GM23248 (cell line): ENCODE measurements at regions not wholly inside any gene's neighbourhood (a gene's known extent, or its start where the extent isn't known, plus 50 kb on each side); places are given as distances from the start of the nearest gene placed in this dataset.
"Not testable (repeated sequence)": the region's sequence is repeated elsewhere in the genome, so short reads cannot be mapped to it uniquely, and the experiment has no call there.

Source experiments
- EZH2 ChIP-seq: fragments of 200-600 bp; sonication (generic); IDR thresholded peaks from 2 replicates; pipeline ENCODE4 v1.6.1; 2018; ENCODE audit warnings: antibody characterized with exemption, mild to moderate bottlenecking; ENCODE audit not compliant: insufficient read depth, poor library complexity, severe bottlenecking
- EZH2phosphoT487 ChIP-seq: fragments of 200-600 bp; sonication (generic); IDR thresholded peaks from 2 replicates; pipeline ENCODE4 v1.6.1; 2018; ENCODE audit warnings: antibody characterized with exemption, moderate library complexity, mild to moderate bottlenecking, low read depth; ENCODE audit not compliant: insufficient read depth

DNA sequence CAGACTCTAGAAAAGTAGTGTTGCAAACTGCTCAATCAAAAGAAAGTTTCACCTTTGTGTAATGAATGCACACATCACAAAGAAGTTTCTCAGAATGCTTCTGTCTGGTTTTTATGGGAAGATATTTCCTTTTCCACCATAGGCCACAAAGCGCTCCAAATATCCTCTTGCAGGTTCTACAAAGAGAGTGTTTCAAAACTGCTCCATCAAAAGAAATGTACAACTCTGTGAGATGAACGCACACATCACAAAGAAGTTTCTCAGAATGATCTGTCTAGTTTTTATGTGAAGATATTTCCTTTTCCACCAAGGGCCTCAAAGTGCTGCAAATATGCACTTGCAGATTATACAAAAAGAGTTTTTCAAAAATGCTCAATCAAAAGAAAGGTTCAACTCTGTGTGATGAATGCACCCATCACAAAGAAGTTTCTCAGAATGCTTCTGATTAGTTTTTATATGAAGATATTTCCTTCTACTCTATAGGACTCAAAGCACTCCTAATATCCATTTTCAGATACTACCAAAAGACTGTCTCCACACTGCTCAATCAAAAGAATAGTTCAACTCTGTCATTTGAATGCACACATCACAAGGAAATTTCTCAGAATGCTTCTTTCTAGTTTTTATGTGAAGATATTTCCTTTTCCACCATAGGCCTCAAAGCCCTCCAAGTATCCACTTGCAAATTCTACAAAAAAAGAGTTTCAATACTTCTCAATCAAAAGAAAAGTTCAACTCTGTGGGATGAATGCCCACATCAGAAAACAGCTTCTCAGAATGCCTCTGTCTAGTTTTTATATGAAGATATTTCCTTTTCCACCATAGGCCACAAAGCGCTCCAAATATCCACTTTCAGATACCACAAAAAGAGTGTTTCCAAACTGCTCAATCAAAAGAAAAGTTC is 1371.9 kb upstream of the DEFB115 start:
- not testable (repeated sequence) for TF ChIP-seq EZH2phosphoT487, EZH2
